GM04503 (cell line): ENCODE measurements at regions not wholly inside any gene's neighbourhood (a gene's known extent, or its start where the extent isn't known, plus 50 kb on each side); places are given as distances from the start of the nearest gene placed in this dataset.
"Not testable (repeated sequence)": the region's sequence is repeated elsewhere in the genome, so short reads cannot be mapped to it uniquely, and the experiment has no call there.

ENCODE experiments used
- DNase-seq: peaks from one replicate; pipeline ENCODE4 v3.0.0-alpha.2; 2012; ENCODE audit warnings: low read depth

GRCh38 chr1:217039139-217039538 is 315.9 kb upstream of the ESRRG start:
- not testable (repeated sequence) for DNase-seq

- no peak for DNase-seq
Measured at GRCh38 chr1:217036757-217037156, 313.5 kb upstream of the ESRRG start.

- DNase-seq = no peak
Measured at GRCh38 chr1:217032715-217033367, 309.6 kb upstream of the ESRRG start.

GRCh38 chr1:217029281-217030157 is 306.3 kb upstream of the ESRRG start:
- DNase-seq = peak; percentile 42

- no peak for DNase-seq
Measured at GRCh38 chr1:217027403-217028080, 304.3 kb upstream of the ESRRG start.

GRCh38 chr1:217026531-217026930 is 303.3 kb upstream of the ESRRG start:
- no peak for DNase-seq

- no peak for DNase-seq
Measured at GRCh38 chr1:217025381-217025780, 302.2 kb upstream of the ESRRG start.

GRCh38 chr1:217024911-217025310 is 301.7 kb upstream of the ESRRG start:
- DNase-seq = no peak

GRCh38 chr1:217021956-217022355 is 298.7 kb upstream of the ESRRG start:
- no peak for DNase-seq

GRCh38 chr1:217021400-217021799 is 298.2 kb upstream of the ESRRG start:
- DNase-seq = no peak

GRCh38 chr1:217019475-217019874 is 296.2 kb upstream of the ESRRG start:
- no peak for DNase-seq

GRCh38 chr1:217018648-217019047 is 295.4 kb upstream of the ESRRG start:
- no peak for DNase-seq

GRCh38 chr1:217017165-217017564 is 293.9 kb upstream of the ESRRG start:
- no peak for DNase-seq

GRCh38 chr1:217014066-217014465 is 290.8 kb upstream of the ESRRG start:
- no peak for DNase-seq

GRCh38 chr1:217012659-217013058 is 289.4 kb upstream of the ESRRG start:
- DNase-seq = no peak

GRCh38 chr1:217011097-217011496 is 287.9 kb upstream of the ESRRG start:
- no peak for DNase-seq

- no peak for DNase-seq
Measured at GRCh38 chr1:217010253-217010652, 287.0 kb upstream of the ESRRG start.

- DNase-seq = no peak
Measured at GRCh38 chr1:217009376-217009775, 286.1 kb upstream of the ESRRG start.

GRCh38 chr1:217004776-217005436 is 281.7 kb upstream of the ESRRG start:
- no peak for DNase-seq

GRCh38 chr1:217003355-217003754 is 280.1 kb upstream of the ESRRG start:
- DNase-seq = no peak

- DNase-seq = no peak
Measured at GRCh38 chr1:216997831-216998230, 274.6 kb upstream of the ESRRG start.

GRCh38 chr1:216997069-216997468 is 273.8 kb upstream of the ESRRG start:
- DNase-seq = no peak
